T-helper 2 cell treated with Interferon-gamma antibody and Interleukin-4, amounts not matched to agents 5 μg/mL and 100 μg/mL, for 36 hours (primary cell): ENCODE measurements at regions not wholly inside any gene's neighbourhood (a gene's known extent, or its start where the extent isn't known, plus 50 kb on each side); places are given as distances from the start of the nearest gene placed in this dataset.

ENCODE experiments used
- DNase-seq: peaks from one replicate; pipeline ENCODE4 v3.0.0; 2021; ENCODE audit warnings: low spot score
- H3K27ac Mint-ChIP-seq: one replicate; pipeline ENCODE4 v1.8.0; 2021; ENCODE audit warnings: mild to moderate bottlenecking, mixed read lengths
- H3K27me3 Mint-ChIP-seq: one replicate; pipeline ENCODE4 v1.8.0; 2021; ENCODE audit warnings: low read depth, mixed read lengths
- H3K36me3 Mint-ChIP-seq: one replicate; pipeline ENCODE4 v1.8.0; 2021; ENCODE audit warnings: low read depth, mixed read lengths
- H3K4me1 Mint-ChIP-seq: one replicate; pipeline ENCODE4 v1.8.0; 2021; ENCODE audit warnings: low read depth, mixed read lengths
- H3K4me3 Mint-ChIP-seq: one replicate; pipeline ENCODE4 v1.8.0; 2022; ENCODE audit warnings: mild to moderate bottlenecking, moderate library complexity, mixed read lengths
- H3K9me3 Mint-ChIP-seq: one replicate; pipeline ENCODE4 v1.8.0; 2021; ENCODE audit warnings: mixed read lengths

DNA sequence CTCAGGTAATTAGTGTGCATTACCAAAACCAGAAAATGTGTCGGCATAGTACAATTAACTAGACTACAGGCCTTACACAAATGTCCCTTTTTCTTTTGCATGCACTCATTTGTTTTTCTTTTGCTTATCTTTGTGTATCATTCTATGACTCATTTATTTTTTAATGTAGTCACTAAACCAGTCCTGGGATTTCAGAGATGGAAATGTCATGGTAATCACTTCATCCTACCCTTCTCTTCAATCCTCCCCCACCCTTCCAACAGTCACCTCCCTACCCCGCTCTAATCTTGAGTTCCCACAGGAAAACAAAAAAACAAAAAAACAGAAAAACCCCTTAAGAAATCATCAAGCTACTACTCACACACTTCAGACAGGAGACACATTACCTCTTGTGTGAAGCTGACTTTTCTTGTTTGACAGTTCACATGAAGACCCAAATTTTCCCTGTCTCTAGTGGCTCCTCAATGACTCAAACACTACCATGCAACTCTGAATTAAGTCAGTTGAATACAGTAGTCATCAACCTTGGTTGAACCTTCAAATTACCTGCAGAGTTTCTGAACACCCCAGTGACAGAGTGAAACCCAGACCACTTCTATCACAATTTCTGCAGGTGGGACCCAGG is 242.4 kb upstream of the SALL1 start:
- no peak for DNase-seq
- Mint-ChIP-seq H3K4me3 (no peak overlapping the region), H3K36me3 (no peaks in the 10 kb centered on the region)

GRCh38 chr16:51392521-51393187 is 241.6 kb upstream of the SALL1 start:
- no peak overlapping the region for H3K4me3 Mint-ChIP-seq
- H3K9me3 Mint-ChIP-seq: no peaks in the 10 kb centered on the region
- H3K36me3 Mint-ChIP-seq: no peaks in the 10 kb centered on the region
- H3K4me1 Mint-ChIP-seq: no peaks in the 10 kb centered on the region
- H3K27ac Mint-ChIP-seq: no peak overlapping the region
- DNase-seq: no peak
- no peaks in the 10 kb centered on the region for H3K27me3 Mint-ChIP-seq

More for the DNA sequence above, 242.4 kb upstream of the SALL1 start:
- no peak overlapping the region for H3K27ac Mint-ChIP-seq
- H3K4me1 Mint-ChIP-seq: no peaks in the 10 kb centered on the region
- H3K9me3 Mint-ChIP-seq: no peaks in the 10 kb centered on the region
- H3K27me3 Mint-ChIP-seq: no peaks in the 10 kb centered on the region

- H3K27ac Mint-ChIP-seq: no peak overlapping the region
- H3K36me3 Mint-ChIP-seq: no peaks in the 10 kb centered on the region
- H3K27me3 Mint-ChIP-seq: no peaks in the 10 kb centered on the region
- no peaks in the 10 kb centered on the region for H3K9me3 Mint-ChIP-seq
- DNase-seq: no peak
- no peaks in the 10 kb centered on the region for H3K4me1 Mint-ChIP-seq
- H3K4me3 Mint-ChIP-seq: no peak overlapping the region
These were observed 240.9 kb upstream of the SALL1 start for GRCh38 chr16:51391798-51392511.

- Mint-ChIP-seq H3K4me1 (no peaks in the 10 kb centered on the region), H3K27ac (no peak overlapping the region), H3K27me3 (no peaks in the 10 kb centered on the region), H3K9me3 (no peaks in the 10 kb centered on the region), H3K36me3 (no peaks in the 10 kb centered on the region), H3K4me3 (no peak overlapping the region)
- DNase-seq: no peak
These were observed 239.8 kb upstream of the SALL1 start for GRCh38 chr16:51390877-51391276.

DNA sequence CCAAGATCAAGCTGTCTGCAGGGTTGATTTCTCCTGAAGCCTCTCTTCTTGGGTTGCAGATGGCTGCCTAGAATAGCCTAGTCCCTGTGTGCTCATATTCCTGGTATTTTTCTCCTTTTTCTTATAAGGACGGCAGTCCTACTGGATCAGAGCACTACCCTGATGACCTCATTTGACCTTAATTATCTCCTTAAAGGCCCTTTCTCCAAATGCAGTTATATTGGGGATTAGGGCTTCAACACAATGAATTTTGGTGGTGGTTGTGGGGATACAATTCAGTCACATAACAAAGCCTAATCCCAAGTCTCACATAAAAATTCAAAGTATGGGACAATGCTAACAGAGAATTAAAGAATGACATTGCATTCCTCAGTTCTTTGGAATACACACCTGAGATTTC is 238.8 kb upstream of the SALL1 start:
- Mint-ChIP-seq H3K27ac (no peak overlapping the region), H3K4me1 (no peaks in the 10 kb centered on the region), H3K4me3 (no peak overlapping the region), H3K36me3 (no peaks in the 10 kb centered on the region), H3K27me3 (no peaks in the 10 kb centered on the region), H3K9me3 (no peaks in the 10 kb centered on the region)
- DNase-seq: no peak

- no peaks in the 10 kb centered on the region for H3K27me3 Mint-ChIP-seq
- no peaks in the 10 kb centered on the region for H3K4me1 Mint-ChIP-seq
- H3K9me3 Mint-ChIP-seq: no peaks in the 10 kb centered on the region
- no peak overlapping the region for H3K4me3 Mint-ChIP-seq
- H3K36me3 Mint-ChIP-seq: no peaks in the 10 kb centered on the region
- no peak overlapping the region for H3K27ac Mint-ChIP-seq
- DNase-seq: no peak
These were observed 237.5 kb upstream of the SALL1 start for GRCh38 chr16:51388516-51388951.

DNA sequence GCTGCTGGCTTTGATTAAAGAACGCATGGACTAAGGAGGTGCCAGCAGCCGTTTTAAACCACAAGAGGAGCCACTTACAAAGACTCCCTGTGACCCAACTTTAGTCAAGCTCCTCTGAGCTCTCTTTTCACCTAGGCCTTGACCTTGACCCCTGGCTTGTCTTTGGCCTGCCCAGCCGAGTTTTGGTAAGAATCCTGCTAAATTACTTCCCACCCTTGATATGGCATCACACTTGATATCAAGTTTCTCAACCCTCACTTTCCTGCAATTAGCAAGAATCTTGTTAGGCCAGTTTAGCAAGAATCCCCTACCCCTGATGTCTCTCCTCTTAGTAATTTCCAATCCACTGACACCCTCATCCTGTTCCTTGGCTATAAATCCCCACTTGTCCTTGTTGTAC is 232.8 kb upstream of the SALL1 start:
- no peaks in the 10 kb centered on the region for H3K36me3 Mint-ChIP-seq
- no peak overlapping the region for H3K4me3 Mint-ChIP-seq

DNA sequence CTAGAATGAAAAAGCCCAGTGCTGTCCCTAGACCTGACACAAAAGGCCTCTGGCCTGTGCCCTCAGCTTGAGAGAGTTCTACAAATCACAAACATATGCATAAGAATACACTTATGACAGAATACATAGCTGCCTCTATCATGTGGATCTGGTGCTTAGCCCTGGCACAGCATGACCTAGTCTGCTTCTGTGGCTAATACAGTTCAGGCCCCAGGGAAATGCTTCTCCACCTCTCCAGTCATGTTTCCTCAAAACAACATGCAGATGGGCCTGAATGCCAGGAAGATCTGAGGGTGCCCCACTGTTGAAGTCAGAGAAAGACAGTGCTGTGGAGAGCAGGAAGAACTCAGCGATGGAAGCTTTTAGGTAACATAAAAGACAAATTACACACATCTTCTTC is 231.9 kb upstream of the SALL1 start:
- DNase-seq: no peak
- Mint-ChIP-seq H3K36me3 (no peaks in the 10 kb centered on the region), H3K27ac (no peak overlapping the region), H3K9me3 (no peaks in the 10 kb centered on the region), H3K27me3 (no peaks in the 10 kb centered on the region), H3K4me1 (no peaks in the 10 kb centered on the region), H3K4me3 (no peak overlapping the region)

More for the DNA sequence above, 232.8 kb upstream of the SALL1 start:
- Mint-ChIP-seq H3K4me1 (no peaks in the 10 kb centered on the region), H3K27ac (no peak overlapping the region), H3K9me3 (no peaks in the 10 kb centered on the region), H3K27me3 (no peaks in the 10 kb centered on the region)
- no peak for DNase-seq

DNA sequence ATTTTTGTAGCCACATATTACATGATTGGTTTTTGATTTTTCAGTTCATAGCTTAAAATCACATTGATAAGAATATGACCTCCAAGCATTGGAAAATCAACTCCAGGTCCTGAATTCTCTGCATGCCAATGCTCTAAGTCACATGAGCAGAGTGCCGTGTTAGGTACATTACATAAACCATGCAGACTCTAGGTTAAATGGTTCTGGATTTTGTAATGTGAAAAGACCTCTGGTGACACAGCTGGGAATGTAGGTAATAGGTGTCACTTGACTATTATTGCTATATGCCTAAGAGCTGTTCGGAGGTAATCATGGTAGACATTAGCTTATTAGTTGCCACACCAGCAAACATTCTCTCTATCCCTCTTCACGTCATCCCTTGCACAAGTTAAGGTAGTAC is 231.1 kb upstream of the SALL1 start:
- H3K27me3 Mint-ChIP-seq: no peaks in the 10 kb centered on the region
- no peaks in the 10 kb centered on the region for H3K36me3 Mint-ChIP-seq

DNA sequence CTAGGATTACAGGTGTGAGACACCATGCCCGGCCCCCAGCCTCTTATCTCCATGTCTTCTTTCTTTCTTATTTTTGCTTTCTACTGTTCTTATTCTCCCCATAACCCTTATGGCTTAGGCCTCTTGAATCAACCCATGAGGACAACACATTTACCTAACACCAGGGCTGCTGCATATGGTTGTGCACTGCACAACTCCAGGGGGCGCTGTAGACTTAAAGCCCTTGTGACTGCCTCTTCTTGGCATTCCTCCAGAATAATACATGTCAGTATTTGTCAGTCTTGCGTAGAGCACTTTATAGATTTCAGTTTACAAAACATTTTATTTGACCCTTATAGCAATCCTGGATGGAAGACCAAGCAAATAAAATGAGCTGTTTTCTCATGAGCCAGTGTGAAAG is 225.0 kb upstream of the SALL1 start:
- no peak overlapping the region for H3K4me3 Mint-ChIP-seq
- H3K36me3 Mint-ChIP-seq: no peaks in the 10 kb centered on the region
- H3K27me3 Mint-ChIP-seq: no peaks in the 10 kb centered on the region
- peaks cover 9% of the 10 kb centered on the region for H3K9me3 Mint-ChIP-seq
- H3K27ac Mint-ChIP-seq: no peak overlapping the region
- no peaks in the 10 kb centered on the region for H3K4me1 Mint-ChIP-seq
- no peak for DNase-seq

More for the DNA sequence above, 231.1 kb upstream of the SALL1 start:
- Mint-ChIP-seq H3K9me3 (no peaks in the 10 kb centered on the region), H3K27ac (no peak overlapping the region), H3K4me3 (no peak overlapping the region), H3K4me1 (no peaks in the 10 kb centered on the region)
- no peak for DNase-seq

- Mint-ChIP-seq H3K9me3 (peaks cover 10% of the 10 kb centered on the region), H3K27me3 (no peaks in the 10 kb centered on the region), H3K4me1 (no peaks in the 10 kb centered on the region), H3K4me3 (no peak overlapping the region), H3K36me3 (no peaks in the 10 kb centered on the region), H3K27ac (no peak overlapping the region)
- no peak for DNase-seq
These were observed 223.7 kb upstream of the SALL1 start for GRCh38 chr16:51374790-51375189.

DNA sequence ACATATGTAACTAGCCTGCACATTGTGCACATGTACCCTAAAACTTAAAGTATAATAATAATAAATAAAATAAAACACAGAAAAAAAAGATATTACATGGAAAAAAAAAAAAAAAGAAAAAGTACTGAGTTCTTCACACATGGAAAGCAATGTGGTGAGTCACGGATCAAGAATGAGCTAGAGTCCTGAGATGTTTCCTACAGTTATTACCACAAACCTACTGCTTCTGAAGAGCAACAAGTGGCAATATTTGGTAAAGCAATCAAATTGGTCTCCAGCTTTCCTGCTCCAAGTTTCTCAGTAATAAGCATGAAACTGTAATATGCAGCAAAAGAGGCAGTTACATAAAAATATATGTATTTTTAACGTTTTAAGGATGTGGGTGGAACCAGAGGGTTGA is 223.3 kb upstream of the SALL1 start:
- Mint-ChIP-seq H3K9me3 (peaks cover 10% of the 10 kb centered on the region), H3K36me3 (no peaks in the 10 kb centered on the region), H3K27ac (no peak overlapping the region), H3K27me3 (no peaks in the 10 kb centered on the region), H3K4me1 (no peaks in the 10 kb centered on the region), H3K4me3 (no peak overlapping the region)
- DNase-seq: no peak

DNA sequence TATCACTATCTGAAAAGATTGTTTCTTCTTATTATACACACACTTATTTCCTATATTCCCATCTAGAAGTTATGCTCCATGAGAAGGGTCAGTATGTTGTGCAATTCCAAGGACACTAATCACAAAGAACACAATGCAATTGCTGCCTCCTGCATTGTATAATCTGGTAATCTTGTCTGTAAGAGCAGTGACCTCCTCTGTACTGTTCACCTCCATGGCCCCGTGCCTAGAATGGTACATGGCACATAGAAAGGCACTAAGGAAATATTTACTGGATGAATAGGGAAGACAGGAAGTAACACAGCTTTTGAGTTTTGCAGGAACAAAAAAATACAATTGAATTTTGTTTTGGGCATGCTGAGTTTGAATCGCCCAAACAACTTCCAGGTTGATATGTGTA is 214.6 kb upstream of the SALL1 start:
- peaks cover 11% of the 10 kb centered on the region for H3K9me3 Mint-ChIP-seq
- H3K4me3 Mint-ChIP-seq: no peak overlapping the region
- H3K27me3 Mint-ChIP-seq: no peaks in the 10 kb centered on the region
- no peaks in the 10 kb centered on the region for H3K4me1 Mint-ChIP-seq
- no peak for DNase-seq
- no peaks in the 10 kb centered on the region for H3K36me3 Mint-ChIP-seq
- no peak overlapping the region for H3K27ac Mint-ChIP-seq

GRCh38 chr16:51359141-51359955 is 208.3 kb upstream of the SALL1 start:
- peaks cover 4% of the 10 kb centered on the region for H3K9me3 Mint-ChIP-seq
- H3K36me3 Mint-ChIP-seq: no peaks in the 10 kb centered on the region
- H3K4me1 Mint-ChIP-seq: no peaks in the 10 kb centered on the region
- no peak overlapping the region for H3K27ac Mint-ChIP-seq
- H3K4me3 Mint-ChIP-seq: no peak overlapping the region
- no peaks in the 10 kb centered on the region for H3K27me3 Mint-ChIP-seq
- no peak for DNase-seq
